M059J (cell line): ENCODE measurements at regions not wholly inside any gene's neighbourhood (a gene's known extent, or its start where the extent isn't known, plus 50 kb on each side); places are given as distances from the start of the nearest gene placed in this dataset.

Experiments
- DNase-seq: peaks from one replicate; pipeline ENCODE4 v3.0.0-alpha.2; 2012; ENCODE audit warnings: low read depth

- DNase-seq: no peak
Measured at GRCh38 chr14:27929797-27930347, 836.7 kb upstream of the FOXG1 start.

GRCh38 chr14:27938392-27938791, 828.2 kb upstream of the FOXG1 start:
- no peak for DNase-seq

- DNase-seq: no peak
Measured at GRCh38 chr14:27945512-27945911, 821.1 kb upstream of the FOXG1 start.

GRCh38 chr14:27958757-27959156, 807.8 kb upstream of the FOXG1 start:
- DNase-seq: no peak

- DNase-seq: no peak
Measured at GRCh38 chr14:27995691-27996090, 770.9 kb upstream of the FOXG1 start.

GRCh38 chr14:28001002-28001401, 765.6 kb upstream of the FOXG1 start:
- no peak for DNase-seq

GRCh38 chr14:28012629-28013415, 753.8 kb upstream of the FOXG1 start:
- no peak for DNase-seq

GRCh38 chr14:28020112-28020511, 746.5 kb upstream of the FOXG1 start:
- DNase-seq: no peak

GRCh38 chr14:28023853-28024252, 742.7 kb upstream of the FOXG1 start:
- no peak for DNase-seq

- DNase-seq: no peak
Measured at GRCh38 chr14:28052251-28052650, 714.3 kb upstream of the FOXG1 start.

GRCh38 chr14:28055008-28055407, 711.6 kb upstream of the FOXG1 start:
- no peak for DNase-seq

GRCh38 chr14:28057359-28058296, 709.0 kb upstream of the FOXG1 start:
- DNase-seq: no peak

- no peak for DNase-seq
Measured at GRCh38 chr14:28059254-28059653, 707.3 kb upstream of the FOXG1 start.

- no peak for DNase-seq
Measured at GRCh38 chr14:28061006-28061405, 705.6 kb upstream of the FOXG1 start.

- DNase-seq: no peak
Measured at GRCh38 chr14:28077021-28077420, 689.6 kb upstream of the FOXG1 start.

- no peak for DNase-seq
Measured at GRCh38 chr14:28083389-28083788, 683.2 kb upstream of the FOXG1 start.

GRCh38 chr14:28088125-28088524, 678.5 kb upstream of the FOXG1 start:
- DNase-seq: no peak

GRCh38 chr14:28097585-28097984, 669.0 kb upstream of the FOXG1 start:
- DNase-seq: no peak

GRCh38 chr14:28098856-28099255, 667.7 kb upstream of the FOXG1 start:
- no peak for DNase-seq

- no peak for DNase-seq
Measured at GRCh38 chr14:28102001-28102400, 664.6 kb upstream of the FOXG1 start.

GRCh38 chr14:28102814-28103213, 663.8 kb upstream of the FOXG1 start:
- DNase-seq: no peak

GRCh38 chr14:28113311-28113710, 653.3 kb upstream of the FOXG1 start:
- no peak for DNase-seq

GRCh38 chr14:28116716-28117115, 649.9 kb upstream of the FOXG1 start:
- no peak for DNase-seq
